ENCODE measurements at regions not wholly inside any gene's neighbourhood (a gene's known extent, or its start where the extent isn't known, plus 50 kb on each side); places are given as distances from the start of the nearest gene placed in this dataset.

GRCh38 chr2:37457401-37457901 lies 113.0 kb downstream of the QPCT start:
- no peaks in the 10 kb centered on the region for H3K9me3 ChIP-seq (ENCODE audit: control insufficient read depth in 1 of 2, insufficient read depth in 1 of 2, low read length in 2 of 2)
- Mint-ChIP-seq H3K27me3 (no peaks in the 10 kb centered on the region), H3K4me1 (ENCODE audit: low read depth) (peaks cover 74% of the 10 kb centered on the region), H3K27ac (peak overlapping the region; percentile 86), H3K9me3 (peaks cover 5% of the 10 kb centered on the region), H3K4me3 (no peak overlapping the region), H3K36me3 (ENCODE audit: low read depth) (no peaks in the 10 kb centered on the region)
- ChIA-PET POLR2A (interaction anchor here (1.2 to 1.6 kb wide), 4 partner anchors 11 to 214 kb away, joined by 4 to 6 read pairs (median 6); partner anchors contain the start of gene CDC42EP3), CTCF (no interaction called here)
- peaks cover 51% of the 10 kb centered on the region for H3K4me1 ChIP-seq (ENCODE audit: insufficient read depth, low read length)
- H3K27ac ChIP-seq (ENCODE audit: low read depth in 1 of 2, low read length in 2 of 2) = no peak overlapping the region
- DNase-seq (no peak), ATAC-seq (ENCODE audit: poor library complexity) (no peak)
- intact Hi-C loops (cut with DNase I, micrococcal nuclease) = no loop called here
- H3K4me3 ChIP-seq (ENCODE audit: low read length) = no peak overlapping the region
- TF ChIP-seq CTCF (IDR thresholded peaks at IDR 0.05) = no peak
- no peaks in the 10 kb centered on the region for H3K27me3 ChIP-seq (ENCODE audit: control insufficient read depth in 1 of 2, insufficient read depth in 2 of 2, low read length in 2 of 2)
- H3K36me3 ChIP-seq (ENCODE audit: insufficient read depth, low read length) = no peaks in the 10 kb centered on the region

DNA sequence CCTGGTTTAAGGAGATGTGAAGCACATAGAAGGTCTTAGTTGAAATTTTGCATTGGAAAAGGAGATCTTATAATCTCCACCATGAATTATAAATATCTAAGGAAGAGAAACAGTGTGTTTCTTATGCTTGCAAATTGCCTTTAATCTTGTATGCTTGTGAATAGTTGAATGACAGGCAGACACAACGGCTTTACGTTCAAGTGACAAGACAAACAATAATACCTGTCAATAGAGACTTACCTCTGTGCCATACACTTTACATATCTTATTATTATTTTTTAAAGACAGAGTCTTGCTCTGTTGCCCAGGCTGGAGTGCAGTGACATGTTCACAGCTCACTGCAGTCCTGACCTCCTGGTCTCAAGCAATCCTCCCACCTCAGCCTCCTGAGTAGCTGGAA lies 113.7 kb downstream of the QPCT start:
- H3K4me1 Mint-ChIP-seq (ENCODE audit: low read depth) = peaks cover 67% of the 10 kb centered on the region
- peak overlapping the region; percentile 86 for H3K27ac Mint-ChIP-seq
- no peak for DNase-seq

GRCh38 chr2:37459095-37459981 lies 114.9 kb downstream of the QPCT start:
- H3K27me3 Mint-ChIP-seq = no peaks in the 10 kb centered on the region
- Histone ChIP-seq H3K4me3 (ENCODE audit: low read length) (no peak overlapping the region), H3K27me3 (ENCODE audit: control insufficient read depth in 1 of 2, insufficient read depth in 2 of 2, low read length in 2 of 2) (no peaks in the 10 kb centered on the region), H3K36me3 (ENCODE audit: insufficient read depth, low read length) (no peaks in the 10 kb centered on the region), H3K27ac (ENCODE audit: low read depth in 1 of 2, low read length in 2 of 2) (peak overlapping the region in 1 of 2 donors; percentile 31), H3K4me1 (ENCODE audit: insufficient read depth, low read length) (peaks cover 40% of the 10 kb centered on the region), H3K9me3 (ENCODE audit: control insufficient read depth in 1 of 2, insufficient read depth in 1 of 2, low read length in 2 of 2) (no peaks in the 10 kb centered on the region)
- TF ChIP-seq CTCF (IDR thresholded peaks at IDR 0.05) = no peak
- POLR2A ChIA-PET = interaction anchor here (0.6 to 1.3 kb wide), 2 partner anchors 14 kb away, joined by 3 read pairs; no protein-coding TSS in a partner anchor
- DNase-seq (peak in 2 of 14 experiments; percentile 30 to 31), ATAC-seq (ENCODE audit: poor library complexity) (peak; percentile 27)
- intact Hi-C loops (cut with DNase I, micrococcal nuclease) = no loop called here
- no peaks in the 10 kb centered on the region for H3K36me3 Mint-ChIP-seq (ENCODE audit: low read depth)
- H3K4me3 Mint-ChIP-seq = peak overlapping the region; percentile 2
- CTCF ChIA-PET = no interaction called here
- H3K4me1 Mint-ChIP-seq (ENCODE audit: low read depth) = peaks cover 72% of the 10 kb centered on the region
- H3K9me3 Mint-ChIP-seq = peaks cover 3% of the 10 kb centered on the region
- H3K27ac Mint-ChIP-seq = peak overlapping the region; percentile 85

More for the DNA sequence above, 113.7 kb downstream of the QPCT start:
- H3K9me3 Mint-ChIP-seq = peaks cover under 1% of the 10 kb centered on the region
- Histone ChIP-seq H3K4me1 (ENCODE audit: insufficient read depth, low read length) (peaks cover 44% of the 10 kb centered on the region), H3K4me3 (ENCODE audit: low read length) (no peak overlapping the region), H3K9me3 (ENCODE audit: control insufficient read depth in 1 of 2, insufficient read depth in 1 of 2, low read length in 2 of 2) (no peaks in the 10 kb centered on the region), H3K27ac (ENCODE audit: low read depth in 1 of 2, low read length in 2 of 2) (no peak overlapping the region), H3K27me3 (ENCODE audit: control insufficient read depth in 1 of 2, insufficient read depth in 2 of 2, low read length in 2 of 2) (no peaks in the 10 kb centered on the region), H3K36me3 (ENCODE audit: insufficient read depth, low read length) (no peaks in the 10 kb centered on the region)
- CTCF ChIA-PET = no interaction called here
- no peaks in the 10 kb centered on the region for H3K36me3 Mint-ChIP-seq (ENCODE audit: low read depth)
- intact Hi-C loops (cut with DNase I, micrococcal nuclease) = no loop called here
- no peaks in the 10 kb centered on the region for H3K27me3 Mint-ChIP-seq
- ATAC-seq (ENCODE audit: poor library complexity) = no peak
- no peak for TF ChIP-seq CTCF (IDR thresholded peaks at IDR 0.05)
- H3K4me3 Mint-ChIP-seq = no peak overlapping the region
- POLR2A ChIA-PET = interaction anchor here (0.6 kb wide), 1 partner anchor 306 kb away, joined by 3 read pairs; no protein-coding TSS in a partner anchor

Measured in CD4-positive, alpha-beta T cell (primary cell).